PC-3 (cell line): ENCODE measurements at regions not wholly inside any gene's neighbourhood (a gene's known extent, or its start where the extent isn't known, plus 50 kb on each side); places are given as distances from the start of the nearest gene placed in this dataset.

Experiments
- ATAC-seq: fragments of 200-7000 bp; cut with Tn5 transposase; 2 replicates; pipeline ENCODE4 v1.9.1; 2020; ENCODE audit warnings: mild to moderate bottlenecking, moderate library complexity
- BruUV-seq: library from RNA; stranded (reverse); fragments of 400-500 nt; replicated peaks from 2 replicates; lab custom pipeline; 2021; lab: Mats Ljungman, UMichigan
- CTCF ChIA-PET: fragments of 300-600 bp; sonication (Branson Sonifier 250); formaldehyde crosslinking; loops from one replicate; lab custom pipeline; 2022; ENCODE audit warnings: antibody characterized with exemption; lab: Charles Lee
- POLR2A ChIA-PET: fragments of 300-600 bp; sonication (Branson Sonifier 250); formaldehyde crosslinking; loops from one replicate; lab custom pipeline; 2022; ENCODE audit warnings: antibody characterized with exemption; ENCODE audit not compliant: unreplicated experiment; lab: Charles Lee
- DNase-seq: peaks from one replicate; pipeline ENCODE4 v3.0.0-alpha.2; 2015
- H2AFZ ChIP-seq: fragments of 300-600 bp; sonication (generic); 2 replicates; pipeline ENCODE4 v1.6.0; 2016; ENCODE audit warnings: antibody characterized with exemption, low read length
- H3F3A ChIP-seq: fragments of 300-600 bp; sonication (generic); one replicate; pipeline ENCODE4 v1.6.0; 2017; ENCODE audit warnings: antibody characterized with exemption, low read length, control low read depth, mild to moderate bottlenecking; ENCODE audit not compliant: unreplicated experiment
- H3K27ac ChIP-seq: fragments of 300-600 bp; sonication (generic); 2 replicates; pipeline ENCODE4 v1.5.1; 2016; ENCODE audit warnings: mild to moderate bottlenecking, low read length
- H3K27me3 ChIP-seq: fragments of 300-600 bp; sonication (generic); 2 replicates; pipeline ENCODE4 v1.6.1; 2016; ENCODE audit warnings: low read length, mixed read lengths
- H3K36me3 ChIP-seq: fragments of 300-600 bp; sonication (generic); 2 replicates; pipeline ENCODE4 v1.6.1; 2016; ENCODE audit warnings: low read depth, mixed run types, low read length, mixed read lengths
- H3K4me1 ChIP-seq: fragments of 300-600 bp; sonication (generic); 2 replicates; pipeline ENCODE4 v1.5.1; 2016; ENCODE audit warnings: low read length; ENCODE audit not compliant: insufficient read depth
- H3K4me2 ChIP-seq: fragments of 300-600 bp; sonication (generic); 2 replicates; pipeline ENCODE4 v1.6.0; 2016; ENCODE audit warnings: low read length
- H3K4me3 ChIP-seq: fragments of 300-600 bp; sonication (generic); 2 replicates; pipeline ENCODE4 v1.5.1; 2016; ENCODE audit warnings: mild to moderate bottlenecking, low read length, mixed read lengths
- H3K79me2 ChIP-seq: fragments of 300-600 bp; sonication (generic); 2 replicates; pipeline ENCODE4 v1.6.1; 2017; ENCODE audit warnings: low read length, mixed read lengths
- H3K9ac ChIP-seq: fragments of 300-600 bp; sonication (generic); 2 replicates; pipeline ENCODE4 v1.6.0; 2016; ENCODE audit warnings: mild to moderate bottlenecking, low read length
- H3K9me2 ChIP-seq: fragments of 300-600 bp; sonication (generic); replicated peaks from 2 replicates; pipeline ENCODE4 v1.6.1; 2016; ENCODE audit warnings: mixed run types, low read length, mixed read lengths
- H3K9me3 ChIP-seq: fragments of 300-600 bp; sonication (generic); 2 replicates; pipeline ENCODE4 v1.6.1; 2016; ENCODE audit warnings: low read length, mixed read lengths
- H4K20me1 ChIP-seq: fragments of 300-600 bp; sonication (generic); 2 replicates; pipeline ENCODE4 v1.6.1; 2016; ENCODE audit warnings: low read length, mixed read lengths
- CTCF ChIP-seq: fragments of 300-600 bp; sonication (generic); conservative IDR thresholded peaks from 2 replicates; pipeline ENCODE4 v1.5.1; 2017; ENCODE audit warnings: antibody characterized with exemption, low read depth, mild to moderate bottlenecking, low read length
- EZH2 ChIP-seq: fragments of 300-600 bp; sonication (generic); IDR thresholded peaks from one replicate; pipeline ENCODE4 v1.6.1; 2017; ENCODE audit warnings: antibody characterized with exemption, mild to moderate bottlenecking, low read length; ENCODE audit not compliant: unreplicated experiment
- EZH2phosphoT487 ChIP-seq: fragments of 300-600 bp; sonication (generic); IDR thresholded peaks from 2 replicates; pipeline ENCODE4 v1.6.1; 2018; ENCODE audit warnings: mild to moderate bottlenecking, antibody characterized with exemption, low read length, borderline replicate concordance
- intact Hi-C: fragments of 100-400 bp; cut with micrococcal nuclease; formaldehyde crosslinking; loops from 2 replicates; pipeline ENCODE4 v1.9.0; 2023

- CTCF ChIA-PET: no interaction called here
Measured at GRCh38 chr1:79822053-79822452, 815.5 kb upstream of the ADGRL4 start.

GRCh38 chr1:79819140-79819539, 812.6 kb upstream of the ADGRL4 start:
- ChIA-PET CTCF (no interaction called here), POLR2A (no interaction called here)
- intact Hi-C loops: loop anchor here (10.0 kb wide), 2 partner anchors 234 to 266 kb away; no protein-coding TSS in a partner anchor
- ATAC-seq: no peak
- no peak for TF ChIP-seq EZH2
- no peak for TF ChIP-seq EZH2phosphoT487
- TF ChIP-seq CTCF: no peak
- H3K9me2 ChIP-seq: no peaks in the 10 kb centered on the region
- H3K9me3 ChIP-seq: no peaks in the 10 kb centered on the region
- H3K4me3 ChIP-seq: no peak overlapping the region
- H2AFZ ChIP-seq: no peak overlapping the region
- DNase-seq: no peak
- no peaks in the 10 kb centered on the region for H3F3A ChIP-seq
- H3K9ac ChIP-seq: no peak overlapping the region
- H3K4me2 ChIP-seq: no peak overlapping the region
- no peaks in the 10 kb centered on the region for H3K79me2 ChIP-seq
- no peaks in the 10 kb centered on the region for H4K20me1 ChIP-seq
- H3K27ac ChIP-seq: no peak overlapping the region
- H3K27me3 ChIP-seq: no peaks in the 10 kb centered on the region
- H3K36me3 ChIP-seq: no peaks in the 10 kb centered on the region
- no TSS peak for BruUV-seq
- no peaks in the 10 kb centered on the region for H3K4me1 ChIP-seq

More at GRCh38 chr1:79822053-79822452, 815.5 kb upstream of the ADGRL4 start:
- no peaks in the 10 kb centered on the region for H3F3A ChIP-seq
- H3K9me2 ChIP-seq: no peaks in the 10 kb centered on the region
- H3K27me3 ChIP-seq: no peaks in the 10 kb centered on the region
- ATAC-seq (no peak), DNase-seq (no peak)
- no peaks in the 10 kb centered on the region for H3K36me3 ChIP-seq
- H3K4me1 ChIP-seq: no peaks in the 10 kb centered on the region
- H2AFZ ChIP-seq: no peak overlapping the region
- no peak overlapping the region for H3K4me3 ChIP-seq
- no peak overlapping the region for H3K4me2 ChIP-seq
- H3K9ac ChIP-seq: no peak overlapping the region
- TF ChIP-seq CTCF: no peak
- H3K27ac ChIP-seq: no peak overlapping the region
- no peaks in the 10 kb centered on the region for H3K79me2 ChIP-seq
- no peaks in the 10 kb centered on the region for H4K20me1 ChIP-seq
- BruUV-seq: no TSS peak
- intact Hi-C loops: no loop called here
- H3K9me3 ChIP-seq: no peaks in the 10 kb centered on the region
- POLR2A ChIA-PET: no interaction called here

GRCh38 chr1:79817031-79817560, 810.6 kb upstream of the ADGRL4 start:
- H3K27me3 ChIP-seq: no peaks in the 10 kb centered on the region

More at GRCh38 chr1:79817031-79817560, 810.6 kb upstream of the ADGRL4 start:
- no peaks in the 10 kb centered on the region for H4K20me1 ChIP-seq
- no peak overlapping the region for H2AFZ ChIP-seq
- ChIA-PET POLR2A (no interaction called here), CTCF (no interaction called here)
- H3K36me3 ChIP-seq: no peaks in the 10 kb centered on the region
- DNase-seq (peak; percentile 5), ATAC-seq (peak; percentile 35)
- no peaks in the 10 kb centered on the region for H3K9me2 ChIP-seq
- H3K4me1 ChIP-seq: no peaks in the 10 kb centered on the region
- H3K9ac ChIP-seq: no peak overlapping the region
- H3K79me2 ChIP-seq: no peaks in the 10 kb centered on the region
- H3K27ac ChIP-seq: no peak overlapping the region
- TF ChIP-seq CTCF (no peak), EZH2phosphoT487 (no peak), EZH2 (no peak)
- no peaks in the 10 kb centered on the region for H3F3A ChIP-seq
- intact Hi-C loops: loop anchor here (10.0 kb wide), 2 partner anchors 232 to 268 kb away; no protein-coding TSS in a partner anchor
- H3K4me3 ChIP-seq: no peak overlapping the region
- H3K9me3 ChIP-seq: no peaks in the 10 kb centered on the region
- no peak overlapping the region for H3K4me2 ChIP-seq
- BruUV-seq: no TSS peak
